Fibroblast of lung (primary cell): ENCODE measurements at regions not wholly inside any gene's neighbourhood (a gene's known extent, or its start where the extent isn't known, plus 50 kb on each side); places are given as distances from the start of the nearest gene placed in this dataset.

Experiments used
- CTCF ChIP-seq, 2 donors: IDR thresholded peaks in 1 of 2; conservative IDR thresholded peaks in 1 of 2; 1 replicate in 1 of 2; 2 replicates in 1 of 2; pipeline ENCODE4 v1.5.1; 2011 to 2012; ENCODE audit warnings: low read length in 2 of 2, control low read depth in 1 of 2, inconsistent platforms in 1 of 2, low read depth in 1 of 2, mild to moderate bottlenecking in 1 of 2
- EZH2 ChIP-seq: IDR thresholded peaks from 2 replicates; pipeline ENCODE4 v1.5.1; 2012; ENCODE audit warnings: low read length, control low read depth, mild to moderate bottlenecking; ENCODE audit errors: missing control alignments

DNA sequence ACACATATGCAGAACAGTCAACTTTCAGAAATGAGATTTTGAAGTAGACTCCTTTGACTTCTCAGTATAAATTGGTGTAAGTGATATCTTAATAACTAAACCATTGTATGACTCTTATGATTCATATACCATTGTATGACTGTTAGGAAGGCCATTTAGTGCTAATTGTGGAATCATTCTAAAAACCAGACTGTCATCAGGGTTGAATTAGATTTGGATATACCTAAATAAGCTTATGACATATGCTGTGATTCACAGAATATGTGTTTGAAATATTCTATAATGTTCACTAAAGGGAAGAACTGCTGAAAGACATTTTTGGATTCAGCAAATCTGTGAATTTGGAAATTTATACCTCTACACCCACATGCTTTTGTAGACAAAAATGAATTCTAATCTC, 438.1 kb downstream of the MDFIC start:
- no peak for TF ChIP-seq CTCF (conservative IDR thresholded peaks at IDR 0.05 in 1 of 2, IDR thresholded peaks at IDR 0.05 in 1 of 2; ENCODE audit: low read depth in 1 of 2, low read length in 2 of 2)
- no peak for TF ChIP-seq EZH2
